NB4 (cell line): ENCODE measurements at regions not wholly inside any gene's neighbourhood (a gene's known extent, or its start where the extent isn't known, plus 50 kb on each side); places are given as distances from the start of the nearest gene placed in this dataset.

Source experiments
- DNase-seq: peaks from one replicate; pipeline ENCODE4 v3.0.0; 2010; ENCODE audit warnings: low read depth
- H3K4me3 ChIP-seq: one replicate; pipeline ENCODE4 v1.5.1; 2011; ENCODE audit warnings: mild to moderate bottlenecking, low read depth, low read length, moderate library complexity
- CTCF ChIP-seq: IDR thresholded peaks from one replicate; pipeline ENCODE4 v1.5.1; 2012; ENCODE audit warnings: low read depth, low read length
- MYC ChIP-seq: IDR thresholded peaks from 2 replicates; pipeline ENCODE4 v1.6.1; 2011; ENCODE audit warnings: low read depth, low read length
- POLR2A ChIP-seq: IDR thresholded peaks from 2 replicates; pipeline ENCODE4 v1.6.1; 2011; ENCODE audit warnings: mild to moderate bottlenecking; ENCODE audit not compliant: insufficient read length; ENCODE audit errors: extremely low read depth
- TF ChIP-seq, protein P1 (sequence below): IDR thresholded peaks from 2 replicates; pipeline ENCODE4 v1.6.1; 2011; ENCODE audit warnings: low read depth, low read length

- H3K4me3 ChIP-seq = no peak overlapping the region
- no peak for DNase-seq
- no peak for TF ChIP-seq CTCF
Observed at GRCh38 chr13:100822871-100823443, 148.4 kb upstream of the TMTC4 start.

- TF ChIP-seq, protein P1, sequence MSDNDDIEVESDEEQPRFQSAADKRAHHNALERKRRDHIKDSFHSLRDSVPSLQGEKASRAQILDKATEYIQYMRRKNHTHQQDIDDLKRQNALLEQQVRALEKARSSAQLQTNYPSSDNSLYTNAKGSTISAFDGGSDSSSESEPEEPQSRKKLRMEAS = no peak
- TF ChIP-seq MYC (no peak), CTCF (no peak), POLR2A (no peak)
- DNase-seq = no peak
- H3K4me3 ChIP-seq = no peak overlapping the region
Observed at GRCh38 chr13:100818711-100819110, 144.1 kb upstream of the TMTC4 start.

DNA sequence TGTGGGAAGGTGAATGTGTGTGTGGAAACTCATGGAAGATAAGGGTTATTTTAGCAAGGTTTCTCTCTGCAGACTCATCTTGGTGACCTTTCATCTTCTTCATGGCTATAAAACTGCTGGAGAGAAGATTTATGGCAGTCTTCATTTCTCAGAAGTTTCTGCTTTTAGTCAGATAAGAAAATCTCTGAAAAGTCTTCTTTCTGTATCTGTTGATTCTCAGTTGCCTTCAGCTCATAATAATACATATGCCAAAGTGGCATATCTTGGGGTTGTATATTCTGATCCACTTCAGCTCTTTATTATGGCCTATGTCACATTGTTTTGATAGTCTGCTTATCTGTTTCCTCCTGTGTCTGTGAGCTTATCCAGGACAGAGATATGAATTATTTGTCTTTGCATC is 143.3 kb upstream of the TMTC4 start:
- TF ChIP-seq POLR2A = no peak
- TF ChIP-seq MYC = no peak
- TF ChIP-seq CTCF = no peak
- TF ChIP-seq, protein P1 = no peak
- no peak overlapping the region for H3K4me3 ChIP-seq
- DNase-seq = no peak

DNA sequence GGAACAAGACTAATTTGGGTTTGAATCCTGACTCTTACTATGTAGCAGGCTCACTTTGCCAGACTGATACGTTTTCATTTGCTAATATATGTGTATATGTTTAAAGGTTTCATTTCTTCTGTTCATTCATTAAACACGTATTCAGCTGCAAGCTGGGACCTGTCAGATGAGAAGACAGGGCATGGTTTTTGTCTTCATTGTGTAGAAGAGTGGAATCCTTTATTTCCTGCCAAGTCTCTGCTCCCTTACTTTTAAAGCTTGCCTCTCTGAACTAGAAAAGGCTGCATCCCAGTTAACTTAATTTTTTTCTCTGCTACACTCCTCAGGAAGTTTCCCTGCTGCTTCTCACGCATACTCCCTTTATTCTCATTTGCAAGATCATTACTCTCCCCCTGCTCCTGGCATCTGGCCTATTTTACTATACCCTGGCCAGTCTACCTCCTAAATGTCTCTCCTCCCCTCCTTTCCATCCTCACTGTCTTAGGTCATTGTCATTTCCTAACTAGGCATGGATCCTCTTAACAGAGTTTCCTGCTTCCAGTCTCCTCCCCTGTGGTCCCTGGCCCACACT is 141.0 kb upstream of the TMTC4 start:
- H3K4me3 ChIP-seq = no peak overlapping the region
- no peak for DNase-seq
- TF ChIP-seq MYC (no peak), CTCF (no peak), POLR2A (no peak)
- TF ChIP-seq, protein P1 = no peak

DNA sequence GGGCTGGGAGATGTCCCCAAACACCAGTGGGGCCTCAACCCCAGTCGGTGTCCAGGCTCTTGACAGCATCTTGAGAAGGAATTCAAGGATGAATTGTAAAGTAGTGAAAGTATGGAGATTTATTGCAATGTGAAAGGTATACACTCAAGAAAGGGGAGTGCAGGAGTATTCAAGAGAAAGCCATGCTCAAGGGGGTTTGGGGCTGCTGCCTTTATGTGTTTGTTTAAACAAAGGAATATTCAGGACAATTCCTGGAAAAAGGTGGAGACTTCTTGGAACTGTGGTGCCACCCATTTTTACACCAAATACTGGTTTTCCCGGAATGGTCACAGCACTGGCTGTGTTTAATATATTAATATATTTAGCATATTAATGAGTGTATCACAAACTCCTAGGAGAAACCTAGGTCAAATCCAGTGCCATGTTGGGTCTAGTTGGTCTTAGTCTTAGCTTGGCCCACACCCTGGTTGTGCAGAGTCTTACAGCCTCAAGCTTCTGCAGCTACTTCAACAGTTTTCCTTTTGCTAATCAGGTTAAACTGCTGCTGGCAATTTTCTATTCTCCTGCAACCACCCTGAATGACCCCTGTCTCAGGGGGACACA is 138.5 kb upstream of the TMTC4 start:
- H3K4me3 ChIP-seq = no peak overlapping the region
- TF ChIP-seq POLR2A = no peak
- no peak for TF ChIP-seq MYC
- TF ChIP-seq, protein P1 = no peak
- no peak for TF ChIP-seq CTCF
- no peak for DNase-seq

DNA sequence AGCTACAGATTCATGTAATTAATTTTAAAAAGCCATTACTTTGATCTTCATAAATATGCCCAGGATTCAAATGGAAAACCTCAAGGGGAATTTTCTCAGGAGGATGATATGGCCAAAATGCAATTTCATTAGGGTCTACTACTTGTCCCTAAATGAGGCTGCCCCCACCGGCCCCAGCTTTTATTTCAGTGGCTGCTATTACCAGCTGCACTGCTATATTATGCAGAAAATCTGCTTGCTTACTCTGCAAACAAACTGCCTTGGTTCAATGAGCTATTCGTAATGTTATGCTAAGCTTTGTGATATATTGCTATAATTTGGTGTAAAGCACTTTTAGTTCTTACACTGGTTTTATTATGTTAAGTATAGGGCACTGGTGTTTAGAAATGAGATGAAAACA is 137.3 kb upstream of the TMTC4 start:
- TF ChIP-seq POLR2A = no peak
- no peak for DNase-seq
- no peak overlapping the region for H3K4me3 ChIP-seq
